Transverse colon (tissue), 3 donors: ENCODE measurements at regions not wholly inside any gene's neighbourhood (a gene's known extent, or its start where the extent isn't known, plus 50 kb on each side); places are given as distances from the start of the nearest gene placed in this dataset.

Experiments used
- CTCF ChIP-seq, 5 experiments: fragments of 200-600 bp in 3 of 5; fragments of 450-650 bp in 2 of 5; sonication (generic) in 3 of 5; IDR thresholded peaks; 1 replicate in 2 of 5; 2 replicates in 3 of 5; pipeline ENCODE4 v1.5.1; 2016 to 2017; ENCODE audit warnings: antibody characterized with exemption in 5 of 5, inconsistent platforms in 3 of 5, mild to moderate bottlenecking in 2 of 5, moderate library complexity in 1 of 5
- EP300 ChIP-seq: sonication (generic); formaldehyde crosslinking; IDR thresholded peaks from one replicate; pipeline ENCODE4 v1.6.1; 2017; ENCODE audit warnings: antibody characterized with exemption, low read depth
- POLR2A ChIP-seq: fragments of 450-650 bp; IDR thresholded peaks from one replicate; pipeline ENCODE4 v1.6.1; 2016; ENCODE audit warnings: antibody characterized with exemption, mild to moderate bottlenecking, moderate library complexity

DNA sequence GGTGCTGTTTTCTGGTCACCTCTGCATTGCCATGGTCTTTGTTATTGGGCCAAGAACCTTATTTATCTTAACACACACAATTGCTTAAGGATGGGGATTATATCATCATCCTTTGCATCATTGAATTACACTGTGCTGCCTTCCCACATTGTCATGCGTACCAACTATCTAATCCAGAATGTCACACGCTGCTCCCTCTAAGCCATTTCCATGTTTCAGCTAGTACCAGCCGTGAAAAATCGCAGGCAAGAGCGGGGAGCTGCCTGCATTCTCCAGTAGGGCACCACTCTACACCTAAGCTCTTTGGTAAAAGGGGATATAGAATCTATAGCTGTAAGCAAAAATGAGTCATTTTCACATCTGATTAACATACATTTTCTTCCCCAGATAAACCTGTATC lies 277.0 kb downstream of the PRL start:
- no peak for TF ChIP-seq CTCF (IDR thresholded peaks at IDR 0.05)
- no peak for TF ChIP-seq POLR2A
- TF ChIP-seq EP300 = no peak
